Mesenchymal stem cell (in vitro differentiated cells and primary cell): ENCODE measurements at regions not wholly inside any gene's neighbourhood (a gene's known extent, or its start where the extent isn't known, plus 50 kb on each side); places are given as distances from the start of the nearest gene placed in this dataset.

Experiments
- DNase-seq: peaks from one replicate; pipeline ENCODE4 v3.0.0-alpha.2; 2013
- H2AFZ ChIP-seq: one replicate; pipeline ENCODE4 v1.6.1; 2013; ENCODE audit warnings: low read depth, mild to moderate bottlenecking, control low read depth, inconsistent platforms, low read length, moderate library complexity
- H2AK5ac ChIP-seq: 2 replicates; pipeline ENCODE4 v1.6.1; 2013; ENCODE audit warnings: low read length, moderate library complexity, mild to moderate bottlenecking, inconsistent platforms; ENCODE audit not compliant: severe bottlenecking
- H2BK120ac ChIP-seq: one replicate; pipeline ENCODE4 v1.6.1; 2013; ENCODE audit warnings: low read depth, mild to moderate bottlenecking, inconsistent platforms, low read length, moderate library complexity
- H2BK12ac ChIP-seq, 2 experiments: one replicate each; pipeline ENCODE4 v1.6.1; 2013; ENCODE audit warnings: inconsistent platforms in 2 of 2, low read length in 2 of 2, mild to moderate bottlenecking in 2 of 2, moderate library complexity in 2 of 2, control low read depth in 1 of 2
- H2BK15ac ChIP-seq: one replicate; pipeline ENCODE4 v1.6.1; 2013; ENCODE audit warnings: mild to moderate bottlenecking, low read depth, inconsistent platforms; ENCODE audit not compliant: poor library complexity, severe bottlenecking
- H2BK5ac ChIP-seq: 2 replicates; pipeline ENCODE4 v1.6.1; 2013; ENCODE audit warnings: low read depth, mild to moderate bottlenecking, low read length, control low read depth, inconsistent platforms; ENCODE audit not compliant: poor library complexity, severe bottlenecking
- H3K14ac ChIP-seq, 2 experiments: one replicate each; pipeline ENCODE4 v1.6.1; 2013; ENCODE audit warnings: inconsistent platforms in 2 of 2, low read length in 2 of 2, control low read depth in 1 of 2, mild to moderate bottlenecking in 1 of 2, moderate library complexity in 1 of 2
- H3K18ac ChIP-seq, 2 experiments: one replicate each; pipeline ENCODE4 v1.6.1; 2013; ENCODE audit warnings: inconsistent platforms in 2 of 2, low read length in 2 of 2, control low read depth in 1 of 2, low read depth in 1 of 2, mild to moderate bottlenecking in 1 of 2
- H3K23ac ChIP-seq, 2 experiments: one replicate each; pipeline ENCODE4 v1.6.1; 2013; ENCODE audit warnings: inconsistent platforms in 2 of 2, low read length in 2 of 2, mild to moderate bottlenecking in 2 of 2, moderate library complexity in 2 of 2, control low read depth in 1 of 2
- H3K27ac ChIP-seq: 2 replicates; pipeline ENCODE4 v1.5.1; 2013; ENCODE audit warnings: mild to moderate bottlenecking, moderate library complexity, low read length, control low read depth, inconsistent platforms; ENCODE audit not compliant: poor library complexity, severe bottlenecking
- H3K27me3 ChIP-seq, 2 experiments: 2 replicates each; pipeline versions ENCODE4 v1.6.1 to v1.7.0; 2013; ENCODE audit warnings: low read length in 2 of 2, mild to moderate bottlenecking in 2 of 2, moderate library complexity in 2 of 2, control low read depth in 1 of 2, inconsistent platforms in 1 of 2; ENCODE audit not compliant: control insufficient read depth in 1 of 2, insufficient read depth in 1 of 2
- H3K36me3 ChIP-seq, 2 experiments: 2 replicates each; pipeline versions ENCODE4 v1.6.1 to v1.7.0; 2013; ENCODE audit warnings: low read length in 2 of 2, control low read depth in 1 of 2, inconsistent platforms in 1 of 2, low read depth in 1 of 2, mild to moderate bottlenecking in 1 of 2; ENCODE audit not compliant: insufficient read depth in 2 of 2, control insufficient read depth in 1 of 2
- H3K4ac ChIP-seq, 2 experiments: one replicate each; pipeline ENCODE4 v1.6.1; 2013; ENCODE audit warnings: inconsistent platforms in 2 of 2, low read length in 2 of 2, mild to moderate bottlenecking in 2 of 2, moderate library complexity in 2 of 2, control low read depth in 1 of 2, low read depth in 1 of 2
- H3K4me1 ChIP-seq: 2 replicates; pipeline ENCODE4 v1.6.1; 2013; ENCODE audit warnings: low read depth, low read length, control low read depth; ENCODE audit not compliant: control insufficient read depth, insufficient read depth
- H3K4me2 ChIP-seq: 2 replicates; pipeline ENCODE4 v1.6.1; 2013; ENCODE audit warnings: low read length, mild to moderate bottlenecking, inconsistent platforms; ENCODE audit not compliant: poor library complexity, severe bottlenecking
- H3K4me3 ChIP-seq, 2 experiments: 2 replicates each; pipeline versions ENCODE4 v1.5.1 to v1.7.0; 2013; ENCODE audit warnings: low read length in 2 of 2, mild to moderate bottlenecking in 2 of 2, control low read depth in 1 of 2, low read depth in 1 of 2; ENCODE audit not compliant: insufficient read depth in 1 of 2
- H3K79me1 ChIP-seq: replicated peaks from 2 replicates; pipeline ENCODE4 v1.6.1; 2013; ENCODE audit warnings: mild to moderate bottlenecking, control low read depth, low read length, inconsistent platforms; ENCODE audit not compliant: poor library complexity, severe bottlenecking
- H3K9ac ChIP-seq: 2 replicates; pipeline ENCODE4 v1.7.0; 2013; ENCODE audit warnings: mild to moderate bottlenecking, low read length, moderate library complexity
- H3K9me3 ChIP-seq: 2 replicates; pipeline ENCODE4 v1.7.0; 2013; ENCODE audit warnings: mild to moderate bottlenecking, low read length; ENCODE audit not compliant: control insufficient read depth
- H4K8ac ChIP-seq: one replicate; pipeline ENCODE4 v1.6.1; 2013; ENCODE audit warnings: inconsistent platforms, mild to moderate bottlenecking, low read length, moderate library complexity
- H4K91ac ChIP-seq: one replicate; pipeline ENCODE4 v1.6.1; 2013; ENCODE audit warnings: mild to moderate bottlenecking, low read length, inconsistent platforms
- WGBS: methylation state at CpG from one replicate; pipeline ENCODE4 v1.1.7; 2013; ENCODE audit warnings: mixed read lengths; 5-methylcytosine and 5-hydroxymethylcytosine counted together

DNA sequence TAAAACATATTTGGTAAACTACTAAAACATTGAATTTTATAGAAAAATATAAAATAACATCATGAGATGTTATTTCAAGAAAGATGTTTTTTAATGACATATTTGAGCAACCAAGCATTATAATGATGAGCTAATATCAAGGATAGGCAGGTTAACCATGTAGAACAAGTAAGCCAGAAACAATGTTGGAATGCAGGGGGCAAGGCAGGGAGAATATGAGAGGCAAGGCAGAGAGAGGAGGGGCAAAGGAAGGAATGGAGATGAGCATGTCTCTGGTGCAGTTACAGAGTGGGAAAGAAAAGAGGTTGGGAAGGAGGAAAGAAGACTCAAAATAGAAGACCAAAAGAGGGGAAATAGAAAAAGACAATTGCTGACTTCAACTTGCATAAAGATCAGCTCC lies 390.4 kb downstream of the MCTP2 start:
- no peak overlapping the region for H3K4me2 ChIP-seq

GRCh38 chr15:94626949-94627348 lies 395.6 kb downstream of the MCTP2 start:
- H2BK15ac ChIP-seq, result no peak overlapping the region
- H3K4ac ChIP-seq, result no peak overlapping the region
- no peak overlapping the region for H3K23ac ChIP-seq
- no peak overlapping the region for H4K8ac ChIP-seq
- H3K14ac ChIP-seq, result no peak overlapping the region
- no peaks in the 10 kb centered on the region for H3K36me3 ChIP-seq
- no peak overlapping the region for H2AK5ac ChIP-seq
- no peak overlapping the region for H2BK5ac ChIP-seq
- H2BK12ac ChIP-seq, result no peak overlapping the region
- no peak overlapping the region for H4K91ac ChIP-seq
- DNase-seq, result no peak
- H3K9me3 ChIP-seq, result peaks cover 3% of the 10 kb centered on the region
- no peaks in the 10 kb centered on the region for H3K79me1 ChIP-seq
- no peak overlapping the region for H2BK120ac ChIP-seq
- H3K4me2 ChIP-seq, result no peak overlapping the region
- no peaks in the 10 kb centered on the region for H3K4me1 ChIP-seq
- no peak overlapping the region for H2AFZ ChIP-seq
- no peak overlapping the region for H3K9ac ChIP-seq
- H3K4me3 ChIP-seq, result no peak overlapping the region
- no peaks in the 10 kb centered on the region for H3K27me3 ChIP-seq
- H3K18ac ChIP-seq, result no peak overlapping the region
- no peak overlapping the region for H3K27ac ChIP-seq
- 100% methylated on average over 3 of the region's 3 CpGs for WGBS

More for the DNA sequence above, 390.4 kb downstream of the MCTP2 start:
- no peak for DNase-seq
- Histone ChIP-seq H2AFZ (no peak overlapping the region), H3K9ac (no peak overlapping the region), H2BK120ac (no peak overlapping the region), H2BK12ac (no peak overlapping the region), H4K8ac (no peak overlapping the region), H2BK15ac (no peak overlapping the region), H3K18ac (no peak overlapping the region), H3K27me3 (no peaks in the 10 kb centered on the region), H4K91ac (no peak overlapping the region), H3K9me3 (peaks cover 3% of the 10 kb centered on the region), H3K36me3 (no peaks in the 10 kb centered on the region), H3K4ac (no peak overlapping the region), H3K23ac (no peak overlapping the region), H3K79me1 (no peaks in the 10 kb centered on the region), H2BK5ac (no peak overlapping the region), H3K4me3 (no peak overlapping the region), H3K27ac (no peak overlapping the region), H2AK5ac (no peak overlapping the region), H3K4me1 (no peaks in the 10 kb centered on the region), H3K14ac (no peak overlapping the region)

DNA sequence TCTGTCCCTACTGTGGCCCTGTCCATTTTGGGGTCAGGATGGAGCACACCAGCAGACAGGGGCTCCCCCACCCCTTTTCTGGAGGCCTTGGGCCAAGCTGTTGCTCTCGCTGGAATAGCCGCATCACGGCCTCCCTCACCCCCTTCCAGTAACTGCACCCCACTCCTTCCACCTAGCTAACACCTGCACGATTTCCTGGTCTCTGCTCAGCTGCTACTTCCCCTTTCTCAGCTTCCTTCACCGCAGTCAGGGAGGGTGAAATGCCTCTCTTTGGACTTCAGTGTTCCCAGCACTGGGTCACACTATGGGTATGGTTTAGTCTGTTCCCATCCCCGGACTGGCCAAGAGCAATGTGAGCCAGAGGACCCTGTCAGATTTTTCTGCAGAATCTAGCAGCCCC lies 400.2 kb downstream of the MCTP2 start:
- H3K4me1 ChIP-seq, result no peaks in the 10 kb centered on the region
- no peak overlapping the region for H3K4ac ChIP-seq
- no peak overlapping the region for H2AFZ ChIP-seq
- no peaks in the 10 kb centered on the region for H3K79me1 ChIP-seq
- no peak overlapping the region for H4K91ac ChIP-seq
- no peak overlapping the region for H2BK12ac ChIP-seq
- H3K9me3 ChIP-seq, result no peaks in the 10 kb centered on the region
- no peak overlapping the region for H3K18ac ChIP-seq
- no peak overlapping the region for H2BK5ac ChIP-seq
- H3K36me3 ChIP-seq, result no peaks in the 10 kb centered on the region
- no peak overlapping the region for H4K8ac ChIP-seq
- H3K9ac ChIP-seq, result no peak overlapping the region
- WGBS, result 87% methylated on average over 6 of the region's 6 CpGs
- no peak overlapping the region for H2BK120ac ChIP-seq
- H2AK5ac ChIP-seq, result no peak overlapping the region
- H2BK15ac ChIP-seq, result no peak overlapping the region
- H3K27me3 ChIP-seq, result no peaks in the 10 kb centered on the region
- H3K27ac ChIP-seq, result no peak overlapping the region
- H3K14ac ChIP-seq, result no peak overlapping the region
- H3K4me3 ChIP-seq, result no peak overlapping the region
- no peak overlapping the region for H3K4me2 ChIP-seq
- DNase-seq, result no peak
- no peak overlapping the region for H3K23ac ChIP-seq

- no peak overlapping the region for H2AK5ac ChIP-seq
- H3K9ac ChIP-seq, result no peak overlapping the region
- no peak overlapping the region for H3K14ac ChIP-seq
- H3K23ac ChIP-seq, result no peak overlapping the region
- H3K4me1 ChIP-seq, result no peaks in the 10 kb centered on the region
- no peak overlapping the region for H3K18ac ChIP-seq
- H3K79me1 ChIP-seq, result no peaks in the 10 kb centered on the region
- no peak overlapping the region for H3K4me3 ChIP-seq
- H4K91ac ChIP-seq, result no peak overlapping the region
- 72% methylated on average over 5 of the region's 6 CpGs for WGBS
- H3K27ac ChIP-seq, result no peak overlapping the region
- no peak overlapping the region for H2BK5ac ChIP-seq
- no peaks in the 10 kb centered on the region for H3K36me3 ChIP-seq
- no peak overlapping the region for H2BK12ac ChIP-seq
- H2BK120ac ChIP-seq, result no peak overlapping the region
- no peak overlapping the region for H2AFZ ChIP-seq
- no peak overlapping the region for H2BK15ac ChIP-seq
- DNase-seq, result no peak
- no peaks in the 10 kb centered on the region for H3K9me3 ChIP-seq
- H3K4me2 ChIP-seq, result no peak overlapping the region
- H3K4ac ChIP-seq, result no peak overlapping the region
- no peak overlapping the region for H4K8ac ChIP-seq
- no peaks in the 10 kb centered on the region for H3K27me3 ChIP-seq
Measured at GRCh38 chr15:94638183-94638582, 406.8 kb downstream of the MCTP2 start.
